AG04450 (cell line): ENCODE measurements at regions not wholly inside any gene's neighbourhood (a gene's known extent, or its start where the extent isn't known, plus 50 kb on each side); places are given as distances from the start of the nearest gene placed in this dataset.

Experiments
- CTCF ChIA-PET: fragments of 300-600, 350-600 bp; formaldehyde crosslinking; extraction: SDS; loops from one replicate; lab custom pipeline; 2022; ENCODE audit warnings: antibody characterized with exemption, inconsistent platforms; lab: Charles Lee
- POLR2A ChIA-PET: fragments of 350-600 bp; formaldehyde crosslinking; extraction: SDS; loops from one replicate; lab custom pipeline; 2021; ENCODE audit warnings: antibody characterized with exemption, inconsistent platforms; lab: Yijun Ruan, JAX
- DNase-seq: peaks from one replicate; pipeline ENCODE4 v3.0.0-alpha.2; 2011; ENCODE audit warnings: low read depth, low spot score
- H3K27ac ChIP-seq: one replicate; pipeline ENCODE4 v1.5.1; 2012; ENCODE audit warnings: low read depth, low read length, control low read depth
- H3K27me3 ChIP-seq: one replicate; pipeline ENCODE4 v1.6.0; 2012; ENCODE audit warnings: low read length; ENCODE audit not compliant: control insufficient read depth, insufficient read depth
- H3K4me3 ChIP-seq: 2 replicates; pipeline ENCODE4 v1.5.1; 2011; ENCODE audit warnings: mild to moderate bottlenecking, low read depth, low read length, control low read depth
- H3K9me3 ChIP-seq: 2 replicates; pipeline ENCODE4 v1.5.1; 2012; ENCODE audit warnings: low read length; ENCODE audit not compliant: control insufficient read depth, insufficient read depth
- CTCF ChIP-seq: IDR thresholded peaks from 2 replicates; pipeline ENCODE4 v1.5.1; 2011; ENCODE audit warnings: low read depth, low read length, control low read depth, inconsistent platforms

GRCh38 chr2:14881651-14882327 lies 249.3 kb downstream of the LRATD1 start:
- no peak overlapping the region for H3K27ac ChIP-seq
- no peak for TF ChIP-seq CTCF
- ChIA-PET CTCF (no interaction called here), POLR2A (no interaction called here)
- H3K27me3 ChIP-seq: no peaks in the 10 kb centered on the region
- no peak overlapping the region for H3K4me3 ChIP-seq
- DNase-seq: no peak
- H3K9me3 ChIP-seq: no peaks in the 10 kb centered on the region

- ChIA-PET CTCF (interaction anchor here (0.6 kb wide), 1 partner anchor 1365 kb away, joined by 5 read pairs; no protein-coding TSS in a partner anchor), POLR2A (no interaction called here)
- H3K4me3 ChIP-seq: no peak overlapping the region
- no peak for DNase-seq
- no peak for TF ChIP-seq CTCF
- H3K27ac ChIP-seq: no peak overlapping the region
- no peaks in the 10 kb centered on the region for H3K27me3 ChIP-seq
- no peaks in the 10 kb centered on the region for H3K9me3 ChIP-seq
Measured at GRCh38 chr2:14884651-14885050, 252.1 kb downstream of the LRATD1 start.

DNA sequence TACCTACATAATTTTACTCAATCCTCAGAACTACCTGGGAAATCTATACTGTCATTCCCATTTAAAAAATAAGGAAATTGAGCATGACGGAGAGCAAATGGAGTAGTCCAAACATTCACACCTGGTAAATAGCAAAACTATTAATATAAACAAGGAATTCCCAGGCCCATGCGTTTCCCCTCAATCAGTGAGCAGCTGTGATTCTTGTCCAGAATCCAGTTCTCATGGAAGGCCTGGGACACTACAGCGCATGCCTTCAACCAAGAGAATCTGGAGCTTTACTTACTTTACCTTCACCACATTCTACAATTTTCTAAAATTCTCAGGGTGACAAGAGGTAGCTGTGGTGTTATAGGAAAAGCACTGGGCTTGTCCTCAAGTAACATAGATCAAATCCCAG lies 259.0 kb downstream of the LRATD1 start:
- Histone ChIP-seq H3K27ac (no peak overlapping the region), H3K4me3 (no peak overlapping the region), H3K27me3 (no peaks in the 10 kb centered on the region), H3K9me3 (no peaks in the 10 kb centered on the region; the same call in 1 of the 2 replicates)
- no peak for DNase-seq
- ChIA-PET CTCF (no interaction called here), POLR2A (no interaction called here)
- TF ChIP-seq CTCF: no peak

GRCh38 chr2:14896330-14897030 lies 264.0 kb downstream of the LRATD1 start:
- H3K4me3 ChIP-seq: no peak overlapping the region
- H3K9me3 ChIP-seq: no peaks in the 10 kb centered on the region; the same call in 1 of the 2 replicates
- no peak overlapping the region for H3K27ac ChIP-seq
- no peak for DNase-seq
- ChIA-PET POLR2A (no interaction called here), CTCF (no interaction called here)
- H3K27me3 ChIP-seq: no peaks in the 10 kb centered on the region
- TF ChIP-seq CTCF: no peak

- H3K27me3 ChIP-seq: no peaks in the 10 kb centered on the region
- ChIA-PET POLR2A (no interaction called here), CTCF (no interaction called here)
- no peak overlapping the region for H3K4me3 ChIP-seq
- no peak for TF ChIP-seq CTCF
- DNase-seq: no peak
- peaks cover 3% of the 10 kb centered on the region; the same call in 1 of the 2 replicates for H3K9me3 ChIP-seq
- H3K27ac ChIP-seq: no peak overlapping the region
Measured at GRCh38 chr2:14899621-14900414, 267.3 kb downstream of the LRATD1 start.
